NAMALWA (cell line): ENCODE measurements at regions not wholly inside any gene's neighbourhood (a gene's known extent, or its start where the extent isn't known, plus 50 kb on each side); places are given as distances from the start of the nearest gene placed in this dataset.
"Not testable (repeated sequence)": the region's sequence is repeated elsewhere in the genome, so short reads cannot be mapped to it uniquely, and the experiment has no call there.

Source experiments
- DNase-seq: peaks from one replicate; pipeline ENCODE4 v3.0.0-alpha.2; 2015; ENCODE audit warnings: low spot score

DNA sequence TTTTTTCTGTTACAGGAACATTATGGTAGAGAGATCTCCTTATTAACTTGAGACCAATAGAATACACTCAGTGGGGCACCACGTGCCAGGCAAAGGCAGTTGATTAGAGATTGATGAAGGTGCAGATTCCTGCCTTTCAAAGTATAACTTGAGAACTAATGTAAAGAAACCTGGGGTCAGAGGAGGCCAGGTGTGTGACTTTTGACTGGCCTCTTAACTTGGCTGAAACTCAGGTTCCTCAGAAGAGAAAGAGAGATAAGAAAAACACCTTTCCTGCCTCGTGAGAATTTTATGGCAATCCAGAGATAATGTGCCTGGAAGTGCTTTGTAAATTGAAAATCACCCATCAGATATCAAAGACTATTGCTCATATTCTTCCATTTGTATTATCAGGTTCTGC is 110.7 kb upstream of the GZMB start:
- no peak for DNase-seq

GRCh38 chr14:24741871-24742270 is 107.9 kb upstream of the GZMB start:
- DNase-seq: no peak

DNA sequence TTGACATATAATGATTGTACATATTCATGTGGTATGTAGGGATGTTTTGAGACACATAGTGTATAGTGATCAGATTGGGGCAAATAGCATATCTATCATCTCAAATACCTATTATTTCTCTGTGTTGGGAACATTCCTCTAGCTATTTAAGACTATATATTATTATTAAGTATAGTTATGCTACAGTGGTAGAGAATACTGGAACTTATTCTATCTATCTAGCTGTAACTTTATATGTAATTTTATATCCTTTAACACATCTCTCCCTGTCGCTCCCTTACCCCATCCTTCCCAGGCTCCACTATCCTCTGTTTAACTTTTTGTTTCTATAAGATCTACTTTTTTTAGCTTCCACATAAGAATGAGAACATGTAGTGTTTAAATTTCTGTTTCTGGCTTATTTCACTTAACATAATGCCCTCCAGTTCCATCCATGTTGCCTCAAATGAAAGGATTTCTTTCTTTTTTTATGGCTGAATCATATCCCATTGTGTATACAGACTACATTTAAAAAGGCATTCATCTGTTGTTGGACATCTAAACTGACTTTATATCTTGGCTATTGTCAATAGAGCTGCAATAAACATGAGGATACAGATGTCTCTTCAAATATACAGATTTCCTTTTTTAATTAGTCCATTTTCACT is 102.1 kb upstream of the GZMB start:
- no peak for DNase-seq

DNA sequence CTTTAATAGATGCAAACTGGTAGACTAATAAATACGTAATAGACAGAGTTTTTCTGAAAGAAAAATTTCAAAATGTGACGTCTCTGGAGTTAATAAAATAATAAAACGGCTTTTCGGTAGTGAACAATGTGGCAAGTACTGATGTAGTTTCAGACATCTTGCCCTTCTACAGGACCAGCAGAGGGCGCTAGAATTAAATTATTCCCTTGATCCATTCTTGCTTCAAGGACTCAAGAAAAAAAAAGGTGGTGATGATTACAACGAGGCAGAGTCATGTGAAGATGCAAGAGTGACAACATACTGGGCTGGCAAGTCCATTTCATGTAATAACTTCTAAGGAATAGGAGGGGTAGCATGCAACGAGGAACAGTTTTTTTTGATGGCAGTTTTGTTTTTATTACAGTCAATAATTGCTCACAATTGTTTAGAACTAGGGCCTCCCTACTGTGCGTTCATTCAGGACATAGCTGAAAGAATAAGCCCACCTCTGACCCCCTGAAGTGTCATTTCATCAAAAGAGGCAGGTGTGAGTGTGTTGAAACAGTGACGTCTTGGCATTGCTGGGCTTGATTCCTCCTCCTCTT is 101.0 kb upstream of the GZMB start:
- DNase-seq: peak; percentile 77

- no peak for DNase-seq
Observed at GRCh38 chr14:24726480-24726879, 92.5 kb upstream of the GZMB start.

- no peak for DNase-seq
Observed at GRCh38 chr14:24725311-24725710, 91.3 kb upstream of the GZMB start.

GRCh38 chr14:24721775-24722174 is 87.8 kb upstream of the GZMB start:
- no peak for DNase-seq

DNA sequence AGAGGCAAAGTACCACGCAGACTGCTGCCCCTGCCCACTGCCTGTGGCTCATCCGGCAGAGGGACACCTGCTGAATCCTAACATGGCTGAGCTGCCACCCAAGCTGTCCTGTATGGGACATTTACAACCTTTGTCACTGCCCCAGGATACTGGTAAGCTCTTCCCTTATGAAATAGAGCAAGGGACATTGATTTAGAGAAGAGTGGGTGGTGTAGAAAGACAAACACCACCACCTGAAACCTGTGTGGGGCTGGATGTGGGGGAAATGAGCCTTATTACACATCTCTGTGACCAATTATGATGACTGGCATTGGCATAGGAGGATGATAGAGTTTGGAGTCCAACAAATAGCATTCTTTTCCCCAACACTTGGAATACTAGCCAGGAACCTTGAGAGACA is 81.2 kb upstream of the GZMB start:
- no peak for DNase-seq

GRCh38 chr14:24713404-24713803 is 79.4 kb upstream of the GZMB start:
- no peak for DNase-seq

DNA sequence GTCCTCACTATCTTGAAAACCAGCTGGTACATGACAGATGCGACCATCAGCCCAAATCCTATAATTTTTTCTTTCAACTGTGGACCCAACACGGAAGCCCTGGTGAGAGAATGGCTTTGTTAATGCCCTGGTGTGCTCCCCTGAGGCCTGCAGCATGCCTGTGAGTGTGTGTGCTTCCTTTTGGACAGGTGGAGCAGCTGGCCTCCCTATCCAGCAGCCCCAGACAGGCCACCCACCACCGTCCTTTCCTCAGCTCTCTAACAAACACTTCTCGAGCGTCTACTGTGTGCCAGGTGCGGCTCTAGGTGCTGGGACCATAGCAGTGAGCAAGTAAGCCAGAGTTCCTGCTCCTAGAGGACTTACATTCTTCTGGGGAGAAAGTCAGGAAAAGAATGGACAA is 78.9 kb upstream of the GZMB start:
- DNase-seq: no peak

GRCh38 chr14:24712374-24712773 is 78.4 kb upstream of the GZMB start:
- DNase-seq: no peak

DNA sequence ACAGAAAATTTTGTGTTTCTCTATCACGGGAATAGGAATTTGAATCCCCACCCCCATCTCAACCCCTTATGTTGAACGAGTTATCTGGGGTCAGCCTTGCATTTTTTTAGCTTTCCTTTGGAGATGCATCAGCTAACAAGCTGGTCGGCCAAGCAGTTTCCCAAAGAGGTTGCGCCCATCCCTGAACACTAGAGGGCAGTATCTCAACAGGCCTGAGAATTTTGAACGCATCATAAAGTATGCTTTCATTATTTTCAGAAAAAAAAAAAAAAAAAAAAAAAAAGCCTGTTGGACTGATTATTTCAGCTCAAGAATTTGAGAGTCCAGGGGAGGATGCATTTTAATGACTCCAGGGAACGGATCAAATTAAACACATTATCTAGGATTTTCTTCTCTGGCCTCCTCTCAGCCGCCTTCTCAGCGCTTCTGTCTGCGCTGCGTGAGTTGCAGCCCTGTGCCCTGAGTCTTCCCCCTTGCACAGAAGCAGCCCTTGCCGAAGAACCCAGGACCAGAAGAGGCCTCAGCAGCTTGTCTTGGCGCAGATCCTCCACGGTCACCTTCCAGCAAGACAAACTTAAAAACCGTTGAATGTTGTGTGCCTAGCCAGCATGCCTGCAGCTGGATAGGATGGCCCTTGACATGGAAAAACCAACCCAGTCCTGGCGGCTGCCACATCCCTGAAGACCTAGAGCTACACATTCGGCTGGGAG is 76.6 kb upstream of the GZMB start:
- peak; percentile 78 for DNase-seq

- no peak for DNase-seq
Observed at GRCh38 chr14:24708684-24709083, 74.7 kb upstream of the GZMB start.

DNA sequence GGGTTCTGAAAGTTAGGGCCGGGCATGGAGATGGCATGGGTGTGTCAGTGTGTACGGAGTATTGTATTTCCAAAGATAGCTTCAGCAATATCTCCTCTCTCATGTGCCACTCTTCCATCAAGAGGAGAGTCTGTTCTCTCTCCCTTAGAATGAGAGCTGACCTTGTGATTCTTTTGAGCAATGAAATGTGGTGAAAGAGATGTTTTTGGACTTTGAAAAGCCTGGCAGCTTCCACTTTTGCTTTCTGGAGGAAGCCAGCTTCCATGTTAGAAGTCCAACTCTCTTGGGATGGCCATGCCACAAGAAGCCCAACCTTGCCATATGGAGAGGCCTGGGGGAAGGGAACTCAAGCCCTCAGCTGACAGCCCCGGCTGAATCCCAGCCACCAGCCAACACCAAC is 72.4 kb upstream of the GZMB start:
- no peak for DNase-seq

- peak; percentile 53 for DNase-seq
Observed at GRCh38 chr14:24705840-24706239, 71.8 kb upstream of the GZMB start.

- DNase-seq: peak; percentile 51
Observed at GRCh38 chr14:24701062-24701461, 67.1 kb upstream of the GZMB start.

DNA sequence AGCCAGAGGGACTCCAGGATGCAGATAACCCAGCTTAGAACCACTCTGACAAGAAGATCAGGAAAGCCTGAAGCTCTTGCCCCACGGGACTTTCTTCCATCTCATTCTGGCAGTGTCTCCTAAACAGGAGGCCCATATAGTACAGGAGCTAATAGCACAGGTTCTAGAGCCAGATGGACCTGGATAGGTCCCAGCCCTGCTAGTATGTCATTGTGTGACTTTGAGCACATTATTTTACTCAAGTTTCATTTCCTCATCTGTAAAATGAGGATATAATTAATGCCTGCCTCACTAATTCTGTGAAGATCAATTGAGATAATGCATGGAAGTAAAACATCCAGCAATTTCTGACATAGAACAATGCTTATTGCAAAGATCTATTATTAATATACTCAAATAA is 66.5 kb upstream of the GZMB start:
- peak; percentile 20 for DNase-seq

DNA sequence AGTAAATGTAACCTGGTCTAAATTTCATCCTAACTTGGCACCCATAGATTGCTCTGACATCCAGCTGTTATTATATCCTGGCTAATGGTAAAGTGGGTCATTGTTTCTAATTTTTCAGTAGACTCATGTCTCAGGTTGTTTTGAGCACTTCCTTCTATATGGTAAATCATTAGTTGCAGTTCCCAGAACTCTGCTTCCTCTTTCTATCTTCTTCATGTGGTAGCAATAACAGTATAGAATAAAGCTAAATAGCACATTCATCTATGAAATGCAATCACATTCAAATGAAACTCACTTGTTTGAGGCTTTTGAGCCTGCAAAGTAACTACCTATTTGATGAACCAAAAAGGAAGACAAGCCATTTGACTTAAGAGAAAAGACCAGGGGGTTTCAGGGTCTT is 65.1 kb upstream of the GZMB start:
- DNase-seq: peak; percentile 16

DNA sequence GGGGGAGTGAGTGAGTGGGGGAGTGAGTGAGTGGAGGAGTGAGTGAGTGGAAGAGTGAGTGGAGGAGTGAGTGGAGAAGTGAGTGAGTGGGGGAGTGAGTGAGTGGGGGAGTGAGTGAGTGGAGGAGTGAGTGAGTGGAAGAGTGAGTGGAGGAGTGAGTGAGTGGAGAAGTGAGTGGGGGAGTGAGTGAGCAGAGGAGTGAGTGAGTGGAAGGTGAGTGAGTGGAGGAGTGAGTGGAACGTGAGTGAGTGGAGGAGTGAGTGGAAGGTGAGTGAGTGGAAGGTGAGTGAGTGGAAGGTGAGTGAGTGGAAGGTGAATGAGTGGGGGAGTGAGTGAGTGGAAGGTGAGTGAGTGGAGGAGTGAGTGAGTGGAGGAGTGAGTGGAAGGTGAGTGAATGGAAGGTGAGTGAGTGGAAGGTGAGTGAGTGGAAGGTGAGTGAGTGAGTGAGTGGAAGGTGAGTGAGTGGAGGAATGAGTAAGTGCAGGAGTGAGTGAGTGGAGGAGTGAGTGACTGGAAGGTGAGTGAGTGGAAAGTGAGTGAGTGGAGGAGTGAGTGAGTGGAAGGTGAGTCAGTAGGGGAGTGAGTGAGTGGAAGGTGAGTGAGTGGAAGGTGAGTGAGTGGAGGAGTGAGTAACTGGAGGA is 62.4 kb upstream of the GZMB start:
- DNase-seq: not testable (repeated sequence)

DNA sequence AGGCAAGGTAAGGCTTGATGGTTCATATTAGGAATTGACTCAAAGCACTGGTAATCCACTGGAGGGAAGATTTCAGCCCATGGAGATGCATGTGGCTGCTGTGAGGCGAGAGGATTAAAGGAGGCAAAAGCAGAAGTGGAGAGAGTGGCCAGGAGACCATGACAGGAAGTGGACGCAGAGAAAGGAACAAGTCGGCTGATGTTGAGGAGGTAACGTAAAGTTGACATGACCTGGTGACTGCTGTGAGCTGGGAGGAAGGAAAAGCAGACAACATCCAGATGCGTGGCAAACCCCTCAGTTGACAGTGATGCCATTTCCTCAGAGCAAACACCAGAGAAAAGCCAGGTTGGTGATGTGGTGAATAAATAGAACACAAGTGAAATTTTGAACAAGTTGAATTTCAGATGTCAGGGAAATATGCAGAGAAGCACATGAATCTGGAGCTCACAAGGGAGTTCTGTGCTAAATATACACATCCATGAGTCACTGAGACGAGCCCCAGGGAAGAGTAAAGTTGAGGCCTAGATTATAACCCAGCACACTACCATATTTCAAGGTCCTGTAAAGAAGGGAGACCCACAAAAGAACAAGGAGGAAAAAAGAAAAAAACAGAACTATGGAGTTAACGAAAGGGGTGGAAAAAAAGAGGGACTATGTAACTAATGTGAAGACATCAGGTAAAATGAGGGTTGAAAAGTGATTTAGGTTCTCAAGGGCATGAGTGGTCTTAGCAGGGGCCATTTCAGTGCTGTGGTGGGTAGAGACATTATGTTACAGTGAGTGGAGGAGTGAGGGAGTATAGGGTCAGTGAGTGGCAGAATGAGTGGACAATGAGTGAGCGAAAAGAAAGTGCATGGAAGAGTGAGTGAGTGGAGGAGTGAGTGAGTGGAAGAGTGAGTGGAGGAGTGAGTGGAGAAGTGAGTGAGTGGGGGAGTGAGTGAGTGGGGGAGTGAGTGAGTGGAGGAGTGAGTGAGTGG is 61.6 kb upstream of the GZMB start:
- no peak for DNase-seq

GRCh38 chr14:24694680-24695079 is 60.7 kb upstream of the GZMB start:
- no peak for DNase-seq

GRCh38 chr14:24693983-24694382 is 60.0 kb upstream of the GZMB start:
- no peak for DNase-seq
